Lower lobe of right lung (tissue), 2 donors: ENCODE measurements at regions not wholly inside any gene's neighbourhood (a gene's known extent, or its start where the extent isn't known, plus 50 kb on each side); places are given as distances from the start of the nearest gene placed in this dataset.

ENCODE experiments used
- ATAC-seq, 2 donors: fragments of 200-7000 bp; cut with Tn5 transposase; one replicate each; pipeline ENCODE4 v1.9.1; 2020 to 2022; ENCODE audit warnings: mild to moderate bottlenecking in 2 of 2, moderate library complexity in 2 of 2
- DNase-seq: peaks from one replicate; pipeline ENCODE4 v3.0.0-alpha.2; 2020
- H3K27ac ChIP-seq: fragments of 200-600 bp; one replicate; pipeline ENCODE4 v1.8.0; 2022
- H3K27me3 ChIP-seq: fragments of 200-600 bp; one replicate; pipeline ENCODE4 v1.8.0; 2022; ENCODE audit warnings: low read depth
- H3K36me3 ChIP-seq: fragments of 200-600 bp; one replicate; pipeline ENCODE4 v1.8.0; 2022; ENCODE audit warnings: mild to moderate bottlenecking
- H3K4me1 ChIP-seq: fragments of 200-600 bp; one replicate; pipeline ENCODE4 v1.8.0; 2022
- H3K4me3 ChIP-seq: fragments of 200-600 bp; one replicate; pipeline ENCODE4 v1.8.0; 2022; ENCODE audit warnings: mild to moderate bottlenecking
- H3K9me3 ChIP-seq: fragments of 200-600 bp; one replicate; pipeline ENCODE4 v1.8.0; 2022
- intact Hi-C: fragments of 100-400 bp; cut with DNase I; formaldehyde crosslinking; loops from one replicate; pipeline ENCODE4 v1.11.0; 2022
- TF ChIP-seq, protein P1 (sequence below): fragments of 200-600 bp; IDR thresholded peaks from one replicate; pipeline ENCODE4 v1.8.0; 2022; ENCODE audit warnings: antibody characterized with exemption, mild to moderate bottlenecking
- donor health status: DM: no; HTN: yes; CAD: no; lungs with severe emphysema.

GRCh38 chr12:28991626-28992025 lies 157.5 kb upstream of the FAR2 start:
- DNase-seq (no peak), ATAC-seq (no peak)
- no peaks in the 10 kb centered on the region for H3K9me3 ChIP-seq
- TF ChIP-seq, protein P1, sequence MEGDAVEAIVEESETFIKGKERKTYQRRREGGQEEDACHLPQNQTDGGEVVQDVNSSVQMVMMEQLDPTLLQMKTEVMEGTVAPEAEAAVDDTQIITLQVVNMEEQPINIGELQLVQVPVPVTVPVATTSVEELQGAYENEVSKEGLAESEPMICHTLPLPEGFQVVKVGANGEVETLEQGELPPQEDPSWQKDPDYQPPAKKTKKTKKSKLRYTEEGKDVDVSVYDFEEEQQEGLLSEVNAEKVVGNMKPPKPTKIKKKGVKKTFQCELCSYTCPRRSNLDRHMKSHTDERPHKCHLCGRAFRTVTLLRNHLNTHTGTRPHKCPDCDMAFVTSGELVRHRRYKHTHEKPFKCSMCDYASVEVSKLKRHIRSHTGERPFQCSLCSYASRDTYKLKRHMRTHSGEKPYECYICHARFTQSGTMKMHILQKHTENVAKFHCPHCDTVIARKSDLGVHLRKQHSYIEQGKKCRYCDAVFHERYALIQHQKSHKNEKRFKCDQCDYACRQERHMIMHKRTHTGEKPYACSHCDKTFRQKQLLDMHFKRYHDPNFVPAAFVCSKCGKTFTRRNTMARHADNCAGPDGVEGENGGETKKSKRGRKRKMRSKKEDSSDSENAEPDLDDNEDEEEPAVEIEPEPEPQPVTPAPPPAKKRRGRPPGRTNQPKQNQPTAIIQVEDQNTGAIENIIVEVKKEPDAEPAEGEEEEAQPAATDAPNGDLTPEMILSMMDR = no peak
- no peak overlapping the region for H3K27ac ChIP-seq
- no peak overlapping the region for H3K4me3 ChIP-seq
- no peaks in the 10 kb centered on the region for H3K36me3 ChIP-seq
- intact Hi-C loops = no loop called here
- no peaks in the 10 kb centered on the region for H3K4me1 ChIP-seq
- peaks cover 1% of the 10 kb centered on the region for H3K27me3 ChIP-seq

DNA sequence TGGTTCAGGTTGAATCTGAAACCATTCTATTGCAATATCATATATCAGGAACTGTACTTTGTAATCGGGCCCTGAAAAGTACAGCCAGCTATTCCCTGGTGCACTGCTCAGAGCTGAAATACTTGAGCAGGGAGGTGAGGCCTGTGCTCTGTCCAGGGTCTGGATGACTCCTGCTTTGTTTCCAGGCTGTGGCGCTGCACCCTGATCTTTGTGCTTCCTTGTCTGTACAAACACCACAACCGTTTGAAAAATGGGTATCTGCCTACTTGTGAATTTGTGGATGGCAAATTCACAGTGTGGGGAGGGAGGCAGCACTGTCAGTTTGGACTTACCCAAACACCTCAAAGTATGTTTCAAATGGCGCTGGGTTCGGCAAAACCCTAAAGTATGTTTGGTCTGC lies 155.4 kb upstream of the FAR2 start:
- no peaks in the 10 kb centered on the region for H3K36me3 ChIP-seq
- no peak for DNase-seq
- no peak overlapping the region for H3K4me3 ChIP-seq
- intact Hi-C loops = no loop called here
- H3K27me3 ChIP-seq = no peaks in the 10 kb centered on the region
- H3K4me1 ChIP-seq = no peaks in the 10 kb centered on the region
- no peak for ATAC-seq
- no peaks in the 10 kb centered on the region for H3K9me3 ChIP-seq
- H3K27ac ChIP-seq = no peak overlapping the region
- TF ChIP-seq, protein P1 = no peak

DNA sequence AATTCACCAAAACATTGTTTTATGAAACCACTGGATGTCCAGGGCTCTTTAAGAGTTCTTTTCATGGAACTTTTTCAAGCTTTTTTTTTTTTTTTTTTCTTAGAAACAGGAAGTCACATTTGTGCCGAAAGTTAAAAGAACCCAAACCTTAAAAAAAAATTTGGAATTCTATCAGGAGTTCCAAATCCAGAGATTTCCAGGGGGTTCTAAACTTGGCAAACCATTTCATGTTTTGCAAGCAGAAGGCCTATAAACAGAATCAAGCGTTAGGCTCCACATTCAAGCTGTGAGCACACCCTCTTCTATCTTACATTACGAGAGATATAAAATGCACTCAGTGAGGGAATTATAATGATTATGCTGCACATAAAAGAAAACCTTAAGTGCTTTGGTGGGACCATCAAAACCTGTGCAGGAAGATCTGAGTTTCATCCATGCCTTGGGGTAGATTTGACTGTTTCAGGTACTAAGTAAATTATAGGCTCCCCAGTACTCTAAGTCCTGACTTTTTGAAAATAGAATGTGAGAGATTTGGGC lies 154.8 kb upstream of the FAR2 start:
- Histone ChIP-seq H3K36me3 (no peaks in the 10 kb centered on the region), H3K27ac (no peak overlapping the region), H3K4me3 (no peak overlapping the region), H3K9me3 (no peaks in the 10 kb centered on the region), H3K4me1 (no peaks in the 10 kb centered on the region), H3K27me3 (no peaks in the 10 kb centered on the region)
- ATAC-seq (no peak), DNase-seq (no peak)
- intact Hi-C loops = no loop called here
- TF ChIP-seq, protein P1 = no peak

- intact Hi-C loops = no loop called here
These were observed 152.4 kb upstream of the FAR2 start for GRCh38 chr12:28996688-28997087.

DNA sequence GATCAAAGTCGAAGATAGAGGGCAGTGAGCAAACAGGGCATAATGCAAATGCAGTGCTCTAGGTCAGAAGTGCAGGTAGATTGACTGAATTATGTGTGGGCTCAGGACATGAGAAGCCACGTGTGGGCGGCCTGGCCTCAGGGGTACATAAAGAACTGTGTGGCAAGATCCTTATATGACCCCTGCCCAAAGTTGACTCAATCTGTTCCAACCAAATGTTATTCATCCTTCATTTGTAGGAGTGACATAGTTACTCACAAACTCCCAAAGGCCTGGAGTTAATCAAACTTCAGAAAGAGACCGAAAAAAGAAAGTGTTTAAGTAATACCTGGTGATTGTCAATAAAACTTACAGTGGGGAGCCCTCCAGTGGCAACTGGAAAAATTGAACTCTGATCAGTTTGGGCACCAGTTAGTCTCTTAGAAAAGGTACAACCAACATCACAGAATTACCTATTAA lies 150.4 kb upstream of the FAR2 start:
- no peak for DNase-seq
- H3K4me3 ChIP-seq = no peak overlapping the region
- intact Hi-C loops = no loop called here
- H3K9me3 ChIP-seq = no peaks in the 10 kb centered on the region
- H3K27me3 ChIP-seq = no peaks in the 10 kb centered on the region
- TF ChIP-seq, protein P1 = peak; percentile 44
- H3K27ac ChIP-seq = no peak overlapping the region
- ATAC-seq = peak in 1 of 2 donors; percentile 28
- no peaks in the 10 kb centered on the region for H3K4me1 ChIP-seq
- no peaks in the 10 kb centered on the region for H3K36me3 ChIP-seq

More at GRCh38 chr12:28996688-28997087, 152.4 kb upstream of the FAR2 start:
- Histone ChIP-seq H3K4me3 (no peak overlapping the region), H3K27ac (no peak overlapping the region), H3K9me3 (no peaks in the 10 kb centered on the region), H3K36me3 (no peaks in the 10 kb centered on the region), H3K4me1 (no peaks in the 10 kb centered on the region), H3K27me3 (no peaks in the 10 kb centered on the region)
- TF ChIP-seq, protein P1 = no peak
- ATAC-seq (no peak), DNase-seq (no peak)
